Omental fat pad (tissue), 3 donors: ENCODE measurements at regions not wholly inside any gene's neighbourhood (a gene's known extent, or its start where the extent isn't known, plus 50 kb on each side); places are given as distances from the start of the nearest gene placed in this dataset.
"Not testable (repeated sequence)": the region's sequence is repeated elsewhere in the genome, so short reads cannot be mapped to it uniquely, and the experiment has no call there.

ENCODE experiments used
- ATAC-seq: fragments of 150-250 bp; one replicate; pipeline ENCODE4 v1.9.1; 2016; ENCODE audit warnings: mild to moderate bottlenecking, moderate library complexity; ENCODE audit not compliant: low FRiP score
- DNase-seq: peaks from one replicate; pipeline ENCODE4 v3.0.0-alpha.2; 2019; ENCODE audit warnings: low spot score
- CTCF ChIP-seq, 3 donors: fragments of 450-650 bp; IDR thresholded peaks; one replicate each; pipeline ENCODE4 v1.5.1; 2016 to 2017; ENCODE audit warnings: antibody characterized with exemption in 3 of 3, mild to moderate bottlenecking in 3 of 3, moderate library complexity in 2 of 3

- TF ChIP-seq CTCF (IDR thresholded peaks at IDR 0.05), result no peak
- no peak for ATAC-seq
- no peak for DNase-seq
These were observed 121.0 kb upstream of the KRR1 start for GRCh38 chr12:75632442-75632841.

GRCh38 chr12:75631831-75632230 is 120.4 kb upstream of the KRR1 start:
- DNase-seq, result no peak

GRCh38 chr12:75630091-75630490 is 118.7 kb upstream of the KRR1 start:
- DNase-seq (no peak), ATAC-seq (no peak)
- TF ChIP-seq CTCF (IDR thresholded peaks at IDR 0.05), result no peak

More at GRCh38 chr12:75631831-75632230, 120.4 kb upstream of the KRR1 start:
- ATAC-seq, result no peak
- no peak for TF ChIP-seq CTCF (IDR thresholded peaks at IDR 0.05)

DNA sequence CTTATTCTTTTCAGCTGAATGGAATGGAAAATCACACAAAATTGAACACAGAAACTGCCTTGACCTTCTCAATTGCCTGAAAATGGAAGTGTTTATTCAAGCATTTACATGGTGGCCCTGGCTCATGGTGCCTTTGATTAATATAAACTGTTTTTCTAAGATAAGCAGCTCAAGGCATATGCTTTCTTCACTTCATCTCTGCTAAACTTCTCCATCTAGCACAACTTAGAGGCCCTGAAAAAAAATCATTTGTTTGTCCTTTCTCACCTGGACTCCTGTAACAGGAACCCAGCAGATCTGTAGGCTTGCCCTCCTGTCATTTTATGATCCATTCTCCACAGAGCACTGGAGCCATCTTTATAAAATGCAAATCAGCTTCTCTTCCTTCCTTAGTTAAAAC is 117.5 kb upstream of the KRR1 start:
- ATAC-seq, result no peak
- no peak for DNase-seq
- TF ChIP-seq CTCF (IDR thresholded peaks at IDR 0.05), result no peak

- DNase-seq (no peak), ATAC-seq (no peak)
- TF ChIP-seq CTCF (IDR thresholded peaks at IDR 0.05), result no peak
These were observed 117.1 kb upstream of the KRR1 start for GRCh38 chr12:75628511-75628910.

- TF ChIP-seq CTCF (IDR thresholded peaks at IDR 0.05), result no peak
- ATAC-seq (no peak), DNase-seq (no peak)
These were observed 112.3 kb upstream of the KRR1 start for GRCh38 chr12:75623631-75624154.

DNA sequence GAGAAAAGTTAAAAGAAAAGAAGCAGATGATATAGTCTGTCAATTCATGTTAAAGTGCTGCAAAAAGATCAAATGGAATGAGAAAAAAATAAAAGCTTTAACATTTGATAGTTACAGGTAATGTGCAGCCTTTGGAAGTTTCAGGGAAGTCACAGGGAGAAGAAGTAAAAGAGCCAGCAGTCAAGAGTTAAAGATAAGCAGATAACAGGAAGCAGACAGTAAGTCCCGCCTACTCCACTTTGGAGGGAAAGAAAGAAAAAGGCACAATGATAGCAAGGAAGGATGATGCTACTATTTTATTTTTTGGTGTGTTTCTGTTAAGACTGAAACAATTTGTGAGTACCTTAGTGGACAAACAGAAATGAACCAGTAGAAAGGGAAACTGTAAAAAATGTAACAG is 111.1 kb upstream of the KRR1 start:
- DNase-seq (no peak), ATAC-seq (no peak)
- TF ChIP-seq CTCF (IDR thresholded peaks at IDR 0.05), result no peak

GRCh38 chr12:75614396-75614795 is 103.0 kb upstream of the KRR1 start:
- not testable (repeated sequence) for DNase-seq, ATAC-seq
